ENCODE measurements at regions not wholly inside any gene's neighbourhood (a gene's known extent, or its start where the extent isn't known, plus 50 kb on each side); places are given as distances from the start of the nearest gene placed in this dataset.

DNA sequence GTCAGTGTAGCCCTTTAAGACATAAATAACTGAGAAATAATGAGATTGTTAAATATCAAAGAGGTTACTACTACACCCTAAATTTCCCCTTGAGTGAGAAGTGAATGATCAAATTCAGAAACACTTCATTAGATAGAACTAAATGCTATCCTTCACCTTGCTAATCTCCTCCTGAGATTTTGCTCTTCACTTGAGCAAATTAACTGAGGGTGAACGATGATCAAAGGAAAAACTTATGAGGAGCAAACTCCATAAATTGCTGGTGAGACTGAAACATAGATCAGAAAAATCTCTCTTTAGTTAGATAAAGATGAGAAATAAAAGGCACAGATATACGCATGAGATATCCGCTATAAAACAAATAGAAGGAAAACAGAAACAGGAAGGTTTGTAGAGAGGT, 63.1 kb upstream of the TANC1 start:
- no peak for DNase-seq (ENCODE audit: low read depth in 2 of 2)

DNA sequence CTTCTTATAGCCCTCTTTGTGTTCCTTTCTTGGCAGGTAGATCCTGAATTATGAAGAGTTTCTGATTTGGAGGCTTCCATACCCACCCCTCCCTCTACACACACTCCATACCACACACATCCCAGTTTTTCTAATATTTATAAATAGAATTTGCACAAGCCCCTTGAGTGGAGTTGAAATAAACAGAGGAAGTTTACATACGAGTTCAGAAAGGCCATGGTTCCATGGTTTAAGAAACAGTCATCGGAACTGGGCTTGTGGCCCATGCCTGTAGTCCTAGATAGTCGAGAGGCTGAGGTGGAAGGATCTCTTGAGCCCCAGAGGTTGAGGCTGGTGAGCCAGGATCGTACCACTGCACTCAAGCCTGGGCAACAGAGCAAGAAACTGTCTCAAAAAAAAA, 62.7 kb upstream of the TANC1 start:
- no peak for DNase-seq (ENCODE audit: low read depth in 2 of 2)

DNA sequence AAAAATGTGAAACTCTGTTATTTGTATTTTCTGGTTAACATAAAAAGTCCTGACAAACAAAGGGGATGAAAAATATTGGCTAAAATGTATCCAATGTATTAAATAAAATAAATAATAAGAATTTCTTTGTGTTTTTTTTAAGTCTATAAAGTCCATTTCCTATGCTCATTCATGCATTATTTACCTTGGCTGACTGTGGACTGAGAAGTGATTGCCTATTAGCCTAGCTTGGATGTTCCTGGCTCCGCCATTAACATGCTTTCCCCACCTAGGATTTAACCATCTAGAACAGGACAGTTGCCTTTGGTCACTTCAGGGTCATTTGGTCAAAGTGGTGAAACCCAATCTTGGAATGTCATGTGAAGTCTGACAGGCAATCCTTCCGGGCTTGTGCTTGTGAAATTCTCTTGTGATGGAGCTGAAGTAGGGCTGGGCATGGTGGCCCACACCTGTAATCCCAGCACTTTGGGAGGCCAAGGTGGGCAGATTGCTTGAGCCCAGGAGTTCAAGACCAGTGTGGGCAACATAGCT, 60.4 kb upstream of the TANC1 start:
- no peak for DNase-seq (ENCODE audit: low read depth in 2 of 2)

DNA sequence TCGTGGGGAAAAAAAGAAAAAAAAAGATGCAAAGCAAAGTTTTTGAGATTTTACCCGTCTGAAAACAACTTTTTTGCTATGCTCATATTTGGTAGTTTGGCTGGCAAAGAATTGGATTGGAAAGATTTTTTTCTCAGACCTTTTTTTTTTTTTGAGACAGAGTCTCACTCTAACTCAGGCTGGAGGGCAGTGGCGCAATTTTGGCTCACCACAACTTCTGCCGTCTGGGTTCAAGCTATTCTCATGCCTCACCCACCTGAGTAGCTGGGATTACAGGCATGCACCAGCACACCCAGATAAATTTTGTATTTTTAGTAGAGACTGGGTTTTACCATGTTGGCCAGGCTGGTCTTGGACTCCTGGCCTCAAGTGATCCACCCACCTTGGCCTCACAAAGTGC, 56.3 kb upstream of the TANC1 start:
- DNase-seq (ENCODE audit: low read depth in 2 of 2) = no peak

DNA sequence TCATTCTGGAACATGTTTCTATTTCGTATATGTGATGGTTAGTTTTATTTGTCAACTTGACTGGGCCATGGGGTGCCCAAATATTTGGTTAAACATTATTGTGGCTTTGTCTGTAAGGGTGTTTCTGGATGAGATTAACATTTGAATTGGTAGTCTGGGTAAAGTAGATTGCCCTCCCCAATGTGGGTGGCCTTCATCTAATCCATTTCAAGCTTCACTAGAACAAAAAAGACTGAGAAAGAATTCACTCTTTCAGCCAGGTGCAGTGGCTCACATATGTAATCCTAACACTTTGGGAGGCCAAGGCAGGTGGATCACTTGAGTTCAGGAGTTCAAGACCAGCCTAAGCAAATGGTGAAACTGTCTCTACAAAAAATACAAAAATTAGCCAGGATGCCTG, 55.7 kb upstream of the TANC1 start:
- no peak for DNase-seq (ENCODE audit: low read depth in 2 of 2)

DNA sequence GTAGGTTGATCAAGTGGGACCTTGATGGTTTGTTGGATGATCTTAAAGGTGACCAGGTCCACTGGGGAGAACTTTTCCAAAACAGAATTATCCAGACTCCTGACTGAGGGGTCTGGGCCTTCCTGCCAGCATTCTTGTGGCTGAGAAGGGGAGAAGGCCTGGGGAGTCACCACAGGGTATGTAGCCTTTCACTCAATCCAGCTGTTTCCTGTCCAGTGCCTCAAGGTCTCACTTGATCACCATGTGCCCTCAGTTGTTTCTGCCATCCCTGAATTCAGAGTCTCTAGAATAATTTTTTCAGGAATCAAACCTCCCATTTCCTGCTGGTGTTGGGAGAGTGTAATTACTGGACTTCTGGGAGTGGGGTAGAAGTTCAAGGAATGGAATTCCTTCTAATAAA, 54.4 kb upstream of the TANC1 start:
- DNase-seq (ENCODE audit: low read depth in 2 of 2) = no peak

DNA sequence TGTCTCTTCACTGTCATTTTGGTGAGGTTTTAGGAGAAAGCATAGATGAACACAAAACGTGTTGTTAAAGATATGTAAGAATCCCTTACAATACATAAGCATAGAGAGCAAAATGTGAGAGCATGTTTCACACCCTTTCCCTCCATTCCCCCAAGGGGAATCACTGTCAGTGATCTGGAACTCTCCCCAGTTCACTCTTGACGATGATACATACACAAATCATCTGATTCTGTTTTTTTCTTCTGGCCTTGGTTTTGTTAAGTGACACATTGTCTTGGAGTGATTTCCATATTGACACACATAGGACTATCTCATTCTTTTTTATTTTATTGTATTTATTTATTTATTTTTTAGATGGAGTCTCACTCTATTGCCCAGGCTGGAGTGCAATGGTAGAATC, 53.7 kb upstream of the TANC1 start:
- no peak for DNase-seq (ENCODE audit: low read depth in 2 of 2)

DNA sequence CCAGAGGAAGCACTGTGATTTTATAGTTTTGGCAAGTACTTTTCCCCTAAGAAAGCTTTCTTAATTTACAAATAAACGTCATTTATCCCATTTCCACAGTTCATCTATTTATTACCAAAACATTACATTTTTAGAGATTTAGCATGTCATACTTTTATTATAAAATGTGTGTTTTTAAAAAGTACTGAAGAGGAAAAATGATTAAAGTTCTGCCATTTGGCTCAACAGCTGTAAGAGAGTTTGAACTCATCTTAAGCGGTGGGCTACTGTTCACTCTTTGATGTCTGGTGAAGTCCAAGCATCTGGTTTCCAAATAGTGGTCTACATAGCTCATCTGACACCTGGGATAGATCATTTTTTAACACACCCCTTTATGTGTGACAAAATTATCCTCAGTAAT, 51.3 kb upstream of the TANC1 start:
- no peak for DNase-seq (ENCODE audit: low read depth in 2 of 2)

DNA sequence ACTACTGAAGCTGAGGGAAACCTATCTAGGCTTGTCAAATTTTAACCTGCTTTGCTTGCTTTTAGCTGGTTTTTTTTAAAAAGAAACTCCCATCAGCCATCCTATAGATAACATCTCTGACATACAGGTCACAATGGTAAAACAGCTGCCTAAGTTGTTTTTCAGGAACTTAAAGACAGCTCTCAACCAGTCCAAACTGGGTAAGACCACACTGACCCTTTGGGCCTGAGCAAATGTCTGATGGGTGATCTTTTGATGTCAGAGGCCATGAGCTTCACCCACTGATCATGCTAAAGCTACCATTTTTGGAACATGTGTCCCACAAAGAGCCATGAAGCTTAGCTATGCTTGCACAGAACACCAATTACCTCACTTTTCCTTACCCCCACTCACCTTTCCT, 50.0 kb upstream of the TANC1 start:
- no peak for DNase-seq (ENCODE audit: low read depth in 2 of 2)
